Astrocyte (in vitro differentiated cells and primary cell): ENCODE measurements at regions not wholly inside any gene's neighbourhood (a gene's known extent, or its start where the extent isn't known, plus 50 kb on each side); places are given as distances from the start of the nearest gene placed in this dataset.

ENCODE experiments used
- EZH2 ChIP-seq: IDR thresholded peaks from 2 replicates; pipeline ENCODE4 v1.6.1; 2012; ENCODE audit warnings: mild to moderate bottlenecking, low read length, inconsistent platforms; ENCODE audit not compliant: insufficient read depth
- TF ChIP-seq, protein P1 (sequence below): IDR thresholded peaks from 2 replicates; pipeline ENCODE4 v1.5.1; 2011; ENCODE audit warnings: low read depth, mild to moderate bottlenecking, inconsistent platforms, low read length, moderate library complexity; ENCODE audit not compliant: insufficient read depth

DNA sequence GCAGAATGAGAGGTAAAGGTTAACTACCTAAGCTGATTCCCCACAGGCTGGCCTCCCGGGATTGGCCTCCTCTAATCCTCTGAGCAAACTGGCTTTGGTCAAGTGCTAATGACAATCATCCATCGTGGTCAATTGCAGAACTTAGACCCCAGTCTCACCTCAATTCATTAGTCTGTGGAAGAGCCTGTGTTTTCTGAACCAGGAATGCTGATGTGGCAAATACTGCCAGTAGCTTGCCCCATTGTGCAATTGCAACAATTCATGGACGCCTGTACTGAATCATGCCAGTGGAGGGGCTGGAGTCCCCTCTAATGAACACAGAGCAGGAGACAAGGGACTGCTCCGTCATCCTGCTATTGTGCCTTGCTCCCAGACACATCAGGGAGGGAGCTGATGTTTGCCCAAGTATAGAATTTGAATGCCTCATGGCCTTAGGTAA is 1256.5 kb downstream of the EFNB2 start:
- TF ChIP-seq, protein P1, sequence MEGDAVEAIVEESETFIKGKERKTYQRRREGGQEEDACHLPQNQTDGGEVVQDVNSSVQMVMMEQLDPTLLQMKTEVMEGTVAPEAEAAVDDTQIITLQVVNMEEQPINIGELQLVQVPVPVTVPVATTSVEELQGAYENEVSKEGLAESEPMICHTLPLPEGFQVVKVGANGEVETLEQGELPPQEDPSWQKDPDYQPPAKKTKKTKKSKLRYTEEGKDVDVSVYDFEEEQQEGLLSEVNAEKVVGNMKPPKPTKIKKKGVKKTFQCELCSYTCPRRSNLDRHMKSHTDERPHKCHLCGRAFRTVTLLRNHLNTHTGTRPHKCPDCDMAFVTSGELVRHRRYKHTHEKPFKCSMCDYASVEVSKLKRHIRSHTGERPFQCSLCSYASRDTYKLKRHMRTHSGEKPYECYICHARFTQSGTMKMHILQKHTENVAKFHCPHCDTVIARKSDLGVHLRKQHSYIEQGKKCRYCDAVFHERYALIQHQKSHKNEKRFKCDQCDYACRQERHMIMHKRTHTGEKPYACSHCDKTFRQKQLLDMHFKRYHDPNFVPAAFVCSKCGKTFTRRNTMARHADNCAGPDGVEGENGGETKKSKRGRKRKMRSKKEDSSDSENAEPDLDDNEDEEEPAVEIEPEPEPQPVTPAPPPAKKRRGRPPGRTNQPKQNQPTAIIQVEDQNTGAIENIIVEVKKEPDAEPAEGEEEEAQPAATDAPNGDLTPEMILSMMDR: no peak
- TF ChIP-seq EZH2: no peak
